IMR-90 (cell line): ENCODE measurements at regions not wholly inside any gene's neighbourhood (a gene's known extent, or its start where the extent isn't known, plus 50 kb on each side); places are given as distances from the start of the nearest gene placed in this dataset.

Experiments used
- ATAC-seq: fragments of 200-7000 bp; cut with Tn5 transposase; 2 replicates; pipeline ENCODE4 v1.9.1; 2020; ENCODE audit warnings: low read depth, mild to moderate bottlenecking, moderate library complexity
- BruUV-seq: library from RNA; stranded (reverse); fragments of 400-500 nt; replicated peaks from 2 replicates; lab custom pipeline; 2021; lab: Mats Ljungman, UMichigan
- CTCF ChIA-PET: fragments of 300-600 bp; formaldehyde crosslinking; extraction: SDS; loops from one replicate; lab custom pipeline; 2021; ENCODE audit warnings: antibody characterized with exemption; lab: Yijun Ruan, JAX
- POLR2A ChIA-PET: fragments of 300-600 bp; sonication (Branson Sonifier 250); formaldehyde crosslinking; loops from one replicate; lab custom pipeline; 2022; ENCODE audit warnings: antibody characterized with exemption; ENCODE audit not compliant: unreplicated experiment; lab: Charles Lee
- DNase-seq: peaks from one replicate; pipeline ENCODE4 v3.0.0; 2013
- H2AFZ ChIP-seq: replicated peaks from 2 replicates; pipeline ENCODE3; 2013; ENCODE audit warnings: low read length, mild to moderate bottlenecking; ENCODE audit not compliant: poor library complexity
- H2AK5ac ChIP-seq: 2 replicates; pipeline ENCODE4 v1.6.1; 2013; ENCODE audit warnings: low read depth, low read length, inconsistent platforms
- H2AK9ac ChIP-seq: replicated peaks from 2 replicates; pipeline ENCODE3; 2013; ENCODE audit warnings: mild to moderate bottlenecking, low read depth, low read length, moderate library complexity; ENCODE audit not compliant: poor library complexity
- H2BK120ac ChIP-seq: 2 replicates; pipeline ENCODE4 v1.6.1; 2013; ENCODE audit warnings: low read depth, low read length, inconsistent platforms
- H2BK15ac ChIP-seq: 3 replicates; pipeline ENCODE4 v1.6.1; 2013; ENCODE audit warnings: low read depth, low read length, inconsistent platforms
- H2BK20ac ChIP-seq: 2 replicates; pipeline ENCODE4 v1.6.1; 2013; ENCODE audit warnings: low read depth, mild to moderate bottlenecking, inconsistent platforms, low read length, moderate library complexity
- H2BK5ac ChIP-seq: 2 replicates; pipeline ENCODE4 v1.6.1; 2013; ENCODE audit warnings: mild to moderate bottlenecking, low read depth, low read length, inconsistent platforms; ENCODE audit not compliant: poor library complexity, severe bottlenecking
- H3K14ac ChIP-seq: replicated peaks from 2 replicates; pipeline ENCODE4 v1.6.1; 2013; ENCODE audit warnings: low read depth, low read length, inconsistent platforms
- H3K18ac ChIP-seq: 2 replicates; pipeline ENCODE4 v1.6.1; 2013; ENCODE audit warnings: low read depth, low read length, control low read depth
- H3K23ac ChIP-seq: 2 replicates; pipeline ENCODE4 v1.6.1; 2013; ENCODE audit warnings: low read depth, low read length, inconsistent platforms
- H3K27ac ChIP-seq: 2 replicates; pipeline ENCODE4 v1.5.1; 2013; ENCODE audit warnings: mild to moderate bottlenecking, control low read depth, low read length; ENCODE audit not compliant: insufficient read depth
- H3K27me3 ChIP-seq: 2 replicates; pipeline ENCODE4 v1.6.1; 2013; ENCODE audit warnings: low read length; ENCODE audit not compliant: control insufficient read depth, insufficient read depth
- H3K36me3 ChIP-seq: 2 replicates; pipeline ENCODE4 v1.6.1; 2013; ENCODE audit warnings: low read length, mixed read lengths; ENCODE audit not compliant: control insufficient read depth, insufficient read depth
- H3K4ac ChIP-seq: 2 replicates; pipeline ENCODE4 v1.6.1; 2013; ENCODE audit warnings: low read depth, low read length, inconsistent platforms
- H3K4me1 ChIP-seq: 2 replicates; pipeline ENCODE4 v1.6.1; 2013; ENCODE audit warnings: low read length, mixed read lengths; ENCODE audit not compliant: control insufficient read depth, insufficient read depth
- H3K4me2 ChIP-seq: 2 replicates; pipeline ENCODE4 v1.6.1; 2013; ENCODE audit warnings: low read depth, mild to moderate bottlenecking, control low read depth, low read length, moderate library complexity
- H3K4me3 ChIP-seq: 2 replicates; pipeline ENCODE4 v1.5.1; 2013; ENCODE audit warnings: low read depth, mild to moderate bottlenecking, control low read depth, low read length, moderate library complexity; ENCODE audit not compliant: insufficient read depth
- H3K56ac ChIP-seq: 2 replicates; pipeline ENCODE4 v1.6.1; 2013; ENCODE audit warnings: low read length, inconsistent platforms; ENCODE audit not compliant: insufficient read depth; ENCODE audit errors: extremely low read depth
- H3K79me1 ChIP-seq, 2 experiments: 2 replicates each; pipeline ENCODE4 v1.6.1; 2013; ENCODE audit warnings: low read length in 2 of 2, inconsistent platforms in 1 of 2, low read depth in 1 of 2
- H3K9ac ChIP-seq: 2 replicates; pipeline ENCODE4 v1.6.1; 2013; ENCODE audit warnings: low read depth, low read length, control low read depth
- H3K9me1 ChIP-seq: 2 replicates; pipeline ENCODE4 v1.6.1; 2013; ENCODE audit warnings: low read length, inconsistent platforms; ENCODE audit not compliant: insufficient read depth
- H3K9me3 ChIP-seq: 2 replicates; pipeline ENCODE4 v1.6.1; 2013; ENCODE audit warnings: low read length; ENCODE audit not compliant: control insufficient read depth, insufficient read depth
- H4K20me1 ChIP-seq: 2 replicates; pipeline ENCODE4 v1.6.1; 2013; ENCODE audit warnings: low read length, inconsistent platforms; ENCODE audit not compliant: insufficient read depth
- H4K5ac ChIP-seq: 2 replicates; pipeline ENCODE4 v1.6.1; 2013; ENCODE audit warnings: mild to moderate bottlenecking, low read depth, low read length, control low read depth
- H4K8ac ChIP-seq, 2 experiments: 2 replicates each; pipeline ENCODE4 v1.6.1; 2013; ENCODE audit warnings: low read depth in 2 of 2, low read length in 2 of 2, control low read depth in 1 of 2, inconsistent platforms in 1 of 2
- H4K91ac ChIP-seq: 2 replicates; pipeline ENCODE4 v1.6.1; 2013; ENCODE audit warnings: low read depth, low read length, inconsistent platforms; ENCODE audit not compliant: insufficient read depth
- BHLHE40 ChIP-seq: fragments of 150-350 bp; IDR thresholded peaks from 2 replicates; pipeline ENCODE4 v1.6.1; 2016; ENCODE audit warnings: mild to moderate bottlenecking, low read depth, low read length
- CEBPB ChIP-seq: IDR thresholded peaks from 2 replicates; pipeline ENCODE4 v1.6.1; 2012; ENCODE audit warnings: low read depth, low read length, improper control_type of control experiment
- CHD1 ChIP-seq: IDR thresholded peaks from 2 replicates; pipeline ENCODE4 v1.6.1; 2012; ENCODE audit warnings: low read depth, low read length, improper control_type of control experiment
- CTCF ChIP-seq: conservative IDR thresholded peaks from 2 replicates; pipeline ENCODE4 v1.5.1; 2012; ENCODE audit warnings: mild to moderate bottlenecking, low read depth, low read length, improper control_type of control experiment
- FOS ChIP-seq: fragments of 150-350 bp; IDR thresholded peaks from 2 replicates; pipeline ENCODE4 v1.6.1; 2016; ENCODE audit warnings: low read depth, low read length
- MAFK ChIP-seq: IDR thresholded peaks from 2 replicates; pipeline ENCODE4 v1.6.1; 2012; ENCODE audit warnings: low read depth, low read length, improper control_type of control experiment
- MAZ ChIP-seq: IDR thresholded peaks from 2 replicates; pipeline ENCODE4 v1.6.1; 2012; ENCODE audit warnings: low read depth, mild to moderate bottlenecking, low read length, improper control_type of control experiment, moderate library complexity, borderline replicate concordance
- MXI1 ChIP-seq: IDR thresholded peaks from 2 replicates; pipeline ENCODE4 v1.6.1; 2012; ENCODE audit warnings: low read depth, mild to moderate bottlenecking, low read length, moderate library complexity, borderline replicate concordance
- NFE2L2 ChIP-seq: fragments of 150-350 bp; IDR thresholded peaks from 2 replicates; pipeline ENCODE4 v1.6.1; 2016; ENCODE audit warnings: low read depth, mild to moderate bottlenecking, low read length
- POLR2A ChIP-seq: IDR thresholded peaks from 2 replicates; pipeline ENCODE4 v1.6.1; 2012; ENCODE audit warnings: mild to moderate bottlenecking, low read depth, low read length
- RAD21 ChIP-seq: IDR thresholded peaks from 2 replicates; pipeline ENCODE4 v1.6.1; 2012; ENCODE audit warnings: low read length, improper control_type of control experiment
- RCOR1 ChIP-seq: IDR thresholded peaks from 2 replicates; pipeline ENCODE4 v1.6.1; 2012; ENCODE audit warnings: mild to moderate bottlenecking, low read length, improper control_type of control experiment; ENCODE audit not compliant: insufficient replicate concordance
- RFX5 ChIP-seq: IDR thresholded peaks from 2 replicates; pipeline ENCODE4 v1.8.0; 2012; ENCODE audit warnings: low read depth, mild to moderate bottlenecking, low read length, moderate library complexity
- SMC3 ChIP-seq: fragments of 150-350 bp; IDR thresholded peaks from 2 replicates; pipeline ENCODE4 v1.6.1; 2016; ENCODE audit warnings: low read depth, mild to moderate bottlenecking, antibody characterized with exemption, low read length, moderate library complexity
- USF2 ChIP-seq: fragments of 150-350 bp; IDR thresholded peaks from 2 replicates; pipeline ENCODE4 v1.6.1; 2017; ENCODE audit warnings: mild to moderate bottlenecking, antibody characterized with exemption, low read length, low read depth
- WGBS, 2 experiments: methylation state at CpG; one replicate each; pipeline versions ENCODE4 v1.1.5 to v1.1.7; 2013; ENCODE audit warnings: missing lambda C conversion rate in 2 of 2; ENCODE audit not compliant: insufficient read length in 1 of 2; ENCODE audit errors: extremely low coverage in 2 of 2; 5-methylcytosine and 5-hydroxymethylcytosine counted together
- dilution Hi-C: fragments of 300-500 bp; cut with HindIII; formaldehyde crosslinking; loops from one replicate; pipeline ENCODE4 v1.14.3; 2018; ENCODE audit warnings: low sequenced_read_pairs; ENCODE audit not compliant: unreplicated experiment
- in situ Hi-C: fragments of 300-500 bp; cut with MboI; formaldehyde crosslinking; loops from 3 replicates; pipeline ENCODE4 v1.14.3; 2019; ENCODE audit warnings: low sequenced_read_pairs, inconsistent platforms, mixed read lengths
- intact Hi-C: fragments of 100-400 bp; cut with micrococcal nuclease; formaldehyde crosslinking; loops from 2 replicates; pipeline ENCODE4 v1.10.0; 2022
- TF ChIP-seq, protein P1 (sequence below): fragments of 150-350 bp; IDR thresholded peaks from 2 replicates; pipeline ENCODE4 v1.6.1; 2016; ENCODE audit warnings: low read depth, mild to moderate bottlenecking, low read length, moderate library complexity, borderline replicate concordance

- H4K20me1 ChIP-seq, result no peaks in the 10 kb centered on the region
- H3K14ac ChIP-seq, result no peak overlapping the region
- H4K8ac ChIP-seq, result no peak overlapping the region
- H3K4me3 ChIP-seq, result no peak overlapping the region
- no peaks in the 10 kb centered on the region for H3K4me1 ChIP-seq
- no peak overlapping the region for H3K4ac ChIP-seq
- no peak for DNase-seq
- H3K18ac ChIP-seq, result no peak overlapping the region
- no peak overlapping the region for H3K4me2 ChIP-seq
- no peak overlapping the region for H4K91ac ChIP-seq
- no TSS peak for BruUV-seq
- no peak overlapping the region for H3K27ac ChIP-seq
- no peak overlapping the region for H2BK5ac ChIP-seq
- no peak overlapping the region for H2AFZ ChIP-seq
- no peak overlapping the region for H2BK20ac ChIP-seq
- H3K9me3 ChIP-seq, result 0 out of 2 replicates have a peak, but pooled peaks cover 2% of the 10 kb centered on the region
- no peak for TF ChIP-seq CEBPB
- TF ChIP-seq, protein P1, sequence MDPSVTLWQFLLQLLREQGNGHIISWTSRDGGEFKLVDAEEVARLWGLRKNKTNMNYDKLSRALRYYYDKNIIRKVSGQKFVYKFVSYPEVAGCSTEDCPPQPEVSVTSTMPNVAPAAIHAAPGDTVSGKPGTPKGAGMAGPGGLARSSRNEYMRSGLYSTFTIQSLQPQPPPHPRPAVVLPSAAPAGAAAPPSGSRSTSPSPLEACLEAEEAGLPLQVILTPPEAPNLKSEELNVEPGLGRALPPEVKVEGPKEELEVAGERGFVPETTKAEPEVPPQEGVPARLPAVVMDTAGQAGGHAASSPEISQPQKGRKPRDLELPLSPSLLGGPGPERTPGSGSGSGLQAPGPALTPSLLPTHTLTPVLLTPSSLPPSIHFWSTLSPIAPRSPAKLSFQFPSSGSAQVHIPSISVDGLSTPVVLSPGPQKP, result no peak
- no peak for TF ChIP-seq CTCF
- no peak for TF ChIP-seq CHD1
- TF ChIP-seq BHLHE40, result no peak
- no peak for TF ChIP-seq MAZ
- no peak for TF ChIP-seq NFE2L2
- TF ChIP-seq FOS, result no peak
- TF ChIP-seq MAFK, result no peak
- no peak for TF ChIP-seq MXI1
- no peak for TF ChIP-seq POLR2A
- no peak for TF ChIP-seq RAD21
- TF ChIP-seq RFX5, result no peak
- no peak for TF ChIP-seq SMC3
- no peak for TF ChIP-seq USF2
- no peak for TF ChIP-seq RCOR1
- no peak overlapping the region for H3K23ac ChIP-seq
- no peaks in the 10 kb centered on the region for H3K36me3 ChIP-seq
- no peak overlapping the region for H2AK9ac ChIP-seq
- H3K9me1 ChIP-seq, result no peaks in the 10 kb centered on the region
- H3K79me1 ChIP-seq, result no peaks in the 10 kb centered on the region
- ChIA-PET POLR2A (no interaction called here), CTCF (no interaction called here)
- dilution Hi-C loops, result no loop called here
- H2BK15ac ChIP-seq, result no peak overlapping the region
- in situ Hi-C loops, result no loop called here
- no peak overlapping the region for H3K56ac ChIP-seq
- H2AK5ac ChIP-seq, result no peak overlapping the region
- no peak for ATAC-seq
- H3K27me3 ChIP-seq, result no peaks in the 10 kb centered on the region
- no peak overlapping the region for H2BK120ac ChIP-seq
- WGBS, 2 experiments, result no CpG with 5 or more reads among the region's 2 CpGs
- no peak overlapping the region for H3K9ac ChIP-seq
- intact Hi-C loops, result no loop called here
- no peak overlapping the region for H4K5ac ChIP-seq
Observed at GRCh38 chr2:81706856-81707255, 1402.3 kb upstream of the LRRTM1 start.
